ENCODE measurements at regions not wholly inside any gene's neighbourhood (a gene's known extent, or its start where the extent isn't known, plus 50 kb on each side); places are given as distances from the start of the nearest gene placed in this dataset.

DNA sequence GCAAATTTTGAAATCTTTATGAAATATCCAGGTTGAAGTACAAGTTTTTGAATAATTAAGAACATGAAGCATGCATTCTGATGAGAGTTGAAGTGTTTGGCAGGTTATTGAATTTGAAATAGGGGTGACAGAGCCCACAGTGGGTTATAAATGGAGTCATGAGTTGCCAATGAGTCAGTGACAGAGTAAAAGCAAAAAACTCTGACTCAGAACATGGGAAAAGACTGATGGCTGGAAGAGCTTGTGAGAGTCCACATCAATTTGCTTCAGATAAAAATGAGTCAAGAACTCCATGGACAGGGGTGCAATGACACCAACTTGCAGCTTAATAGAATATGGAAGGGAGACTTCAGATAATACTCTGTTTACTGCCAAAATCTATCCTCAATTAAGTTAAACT, 105.3 kb downstream of the SLC6A15 start:
- Histone ChIP-seq H3K9me3 (ENCODE audit: control insufficient read depth in 3 of 3, low read length in 3 of 3) (no peaks in the 10 kb centered on the region), H3K4me3 (ENCODE audit: low read length in 3 of 3) (no peak overlapping the region)

DNA sequence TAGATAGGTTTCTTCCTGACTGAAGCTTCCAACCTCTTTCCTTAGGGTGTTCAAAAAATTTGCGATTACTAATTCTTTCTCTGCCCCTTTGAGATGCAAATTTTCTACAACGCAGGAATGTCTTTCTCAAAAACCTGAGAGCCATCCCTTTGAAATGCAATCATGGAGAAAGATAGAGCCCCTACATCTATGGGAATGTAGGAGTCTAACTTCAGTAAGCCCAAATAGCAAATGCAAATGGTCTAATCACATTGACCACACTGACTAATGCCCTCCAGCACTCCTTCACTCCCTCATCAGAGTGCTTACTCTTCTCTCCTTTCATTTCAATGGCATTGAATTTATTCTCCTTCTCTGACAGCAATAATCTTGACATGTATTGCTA, 107.1 kb downstream of the SLC6A15 start:
- Histone ChIP-seq H3K9me3 (ENCODE audit: control insufficient read depth in 3 of 3, low read length in 3 of 3) (no peaks in the 10 kb centered on the region), H3K27me3 (ENCODE audit: control insufficient read depth in 3 of 3, insufficient read depth in 3 of 3, low read length in 3 of 3) (no peaks in the 10 kb centered on the region), H3K4me3 (ENCODE audit: low read length in 3 of 3) (no peak overlapping the region), H3K9ac (ENCODE audit: low read depth in 1 of 3, low read length in 3 of 3) (no peak overlapping the region), H3K4me1 (ENCODE audit: control insufficient read depth in 3 of 3, insufficient read depth in 3 of 3, low read length in 3 of 3) (no peaks in the 10 kb centered on the region), H3K27ac (ENCODE audit: low read depth, low read length) (no peak overlapping the region), H3K36me3 (ENCODE audit: control insufficient read depth in 3 of 3, insufficient read depth in 3 of 3, low read length in 3 of 3) (no peaks in the 10 kb centered on the region)

More for the DNA sequence above, 105.3 kb downstream of the SLC6A15 start:
- H3K27me3 ChIP-seq (ENCODE audit: control insufficient read depth in 3 of 3, insufficient read depth in 3 of 3, low read length in 3 of 3) = no peaks in the 10 kb centered on the region
- H3K27ac ChIP-seq (ENCODE audit: low read depth, low read length) = no peak overlapping the region
- H3K4me1 ChIP-seq (ENCODE audit: control insufficient read depth in 3 of 3, insufficient read depth in 3 of 3, low read length in 3 of 3) = no peaks in the 10 kb centered on the region
- H3K36me3 ChIP-seq (ENCODE audit: control insufficient read depth in 3 of 3, insufficient read depth in 3 of 3, low read length in 3 of 3) = no peaks in the 10 kb centered on the region
- no peak overlapping the region for H3K9ac ChIP-seq (ENCODE audit: low read depth in 1 of 3, low read length in 3 of 3)

DNA sequence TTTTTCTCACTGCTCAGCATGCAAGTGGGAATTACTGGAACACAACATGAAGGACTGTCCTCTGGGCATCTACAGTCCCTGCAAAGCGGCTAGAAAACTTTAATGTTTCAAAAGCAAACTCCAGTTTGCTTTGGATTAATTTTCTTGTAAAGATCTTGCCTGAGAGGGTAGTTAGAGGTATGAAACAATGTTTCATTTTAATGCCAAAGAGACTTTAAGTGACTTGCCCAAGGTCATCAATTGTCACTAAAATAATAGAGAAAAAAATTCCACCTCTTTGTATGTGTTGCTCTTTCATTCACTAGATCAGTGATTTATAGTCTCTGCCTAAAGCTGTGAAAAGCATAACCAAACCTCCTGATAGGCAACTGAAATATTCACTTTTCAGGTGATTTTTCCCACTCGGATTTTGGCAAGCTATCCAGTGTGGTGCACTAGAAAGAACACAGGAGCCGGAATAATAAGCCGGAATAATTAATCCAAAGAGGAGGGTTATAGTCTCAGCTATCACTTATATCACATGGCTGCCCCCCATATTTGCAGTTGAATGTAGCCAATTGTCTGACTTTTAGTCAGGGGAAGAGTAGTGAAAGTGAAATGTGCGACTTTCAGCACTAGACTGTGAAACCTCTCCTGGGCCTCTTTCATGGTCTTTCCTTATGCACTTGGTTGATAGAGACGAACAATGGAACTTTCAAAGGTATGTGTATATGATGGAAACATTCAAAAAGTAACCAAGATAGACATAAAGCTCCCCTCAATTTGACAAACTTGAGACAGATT, 107.7 kb downstream of the SLC6A15 start:
- H3K4me3 ChIP-seq (ENCODE audit: low read length in 3 of 3) = no peak overlapping the region
- H3K4me1 ChIP-seq (ENCODE audit: control insufficient read depth in 3 of 3, insufficient read depth in 3 of 3, low read length in 3 of 3) = no peaks in the 10 kb centered on the region
- no peak overlapping the region for H3K27ac ChIP-seq (ENCODE audit: low read depth, low read length)
- H3K9ac ChIP-seq (ENCODE audit: low read depth in 1 of 3, low read length in 3 of 3) = no peak overlapping the region
- H3K27me3 ChIP-seq (ENCODE audit: control insufficient read depth in 3 of 3, insufficient read depth in 3 of 3, low read length in 3 of 3) = no peaks in the 10 kb centered on the region
- no peaks in the 10 kb centered on the region for H3K9me3 ChIP-seq (ENCODE audit: control insufficient read depth in 3 of 3, low read length in 3 of 3)
- no peaks in the 10 kb centered on the region for H3K36me3 ChIP-seq (ENCODE audit: control insufficient read depth in 3 of 3, insufficient read depth in 3 of 3, low read length in 3 of 3)

DNA sequence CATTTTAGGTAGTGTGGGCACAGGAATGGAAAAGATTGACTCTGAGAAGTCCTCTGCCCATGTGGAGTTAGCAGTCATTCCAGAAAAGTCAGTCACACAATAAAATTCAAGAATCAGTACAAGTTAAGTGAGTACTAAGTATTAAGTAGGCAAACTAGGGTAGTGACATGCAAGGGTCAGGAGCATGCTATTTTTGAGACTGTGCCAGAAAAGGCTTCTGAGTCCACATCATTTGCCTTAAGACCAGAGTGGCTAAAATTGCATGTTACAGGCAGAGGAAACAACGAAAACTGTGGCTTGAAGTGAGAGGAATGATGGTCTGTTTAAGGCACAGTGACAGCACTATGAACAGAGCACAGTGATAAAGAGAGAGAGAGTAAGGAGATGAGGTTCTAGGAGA, 108.9 kb downstream of the SLC6A15 start:
- H3K4me1 ChIP-seq (ENCODE audit: control insufficient read depth in 3 of 3, insufficient read depth in 3 of 3, low read length in 3 of 3) = no peaks in the 10 kb centered on the region
- no peaks in the 10 kb centered on the region for H3K36me3 ChIP-seq (ENCODE audit: control insufficient read depth in 3 of 3, insufficient read depth in 3 of 3, low read length in 3 of 3)
- H3K27me3 ChIP-seq (ENCODE audit: control insufficient read depth in 3 of 3, insufficient read depth in 3 of 3, low read length in 3 of 3) = no peaks in the 10 kb centered on the region
- H3K4me3 ChIP-seq (ENCODE audit: low read length in 3 of 3) = no peak overlapping the region
- H3K9me3 ChIP-seq (ENCODE audit: control insufficient read depth in 3 of 3, low read length in 3 of 3) = no peaks in the 10 kb centered on the region
- no peak overlapping the region for H3K27ac ChIP-seq (ENCODE audit: low read depth, low read length)
- H3K9ac ChIP-seq (ENCODE audit: low read depth in 1 of 3, low read length in 3 of 3) = no peak overlapping the region

DNA sequence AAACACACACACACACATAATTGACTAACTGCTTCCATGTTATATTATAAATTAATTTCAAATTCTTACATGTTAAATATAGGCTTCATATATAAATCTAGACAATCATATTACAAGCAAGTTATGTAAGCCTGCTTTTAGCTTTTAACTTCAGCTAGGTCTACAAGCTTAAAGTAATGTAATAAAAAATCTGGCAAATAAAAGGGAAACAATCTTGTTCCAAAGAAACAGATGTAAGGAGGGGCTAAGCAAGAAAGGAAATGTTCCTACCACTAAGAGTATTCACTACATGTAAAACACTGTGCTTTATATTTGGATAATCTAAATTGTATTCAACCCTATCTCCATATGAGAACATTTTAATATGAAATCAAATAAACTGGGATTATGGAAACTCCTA, 110.4 kb downstream of the SLC6A15 start:
- no peaks in the 10 kb centered on the region for H3K9me3 ChIP-seq (ENCODE audit: control insufficient read depth in 3 of 3, low read length in 3 of 3)
- no peak overlapping the region for H3K27ac ChIP-seq (ENCODE audit: low read depth, low read length)
- H3K4me3 ChIP-seq (ENCODE audit: low read length in 3 of 3) = no peak overlapping the region
- H3K27me3 ChIP-seq (ENCODE audit: control insufficient read depth in 3 of 3, insufficient read depth in 3 of 3, low read length in 3 of 3) = no peaks in the 10 kb centered on the region
- H3K4me1 ChIP-seq (ENCODE audit: control insufficient read depth in 3 of 3, insufficient read depth in 3 of 3, low read length in 3 of 3) = no peaks in the 10 kb centered on the region
- H3K9ac ChIP-seq (ENCODE audit: low read depth in 1 of 3, low read length in 3 of 3) = no peak overlapping the region
- no peaks in the 10 kb centered on the region for H3K36me3 ChIP-seq (ENCODE audit: control insufficient read depth in 3 of 3, insufficient read depth in 3 of 3, low read length in 3 of 3)

DNA sequence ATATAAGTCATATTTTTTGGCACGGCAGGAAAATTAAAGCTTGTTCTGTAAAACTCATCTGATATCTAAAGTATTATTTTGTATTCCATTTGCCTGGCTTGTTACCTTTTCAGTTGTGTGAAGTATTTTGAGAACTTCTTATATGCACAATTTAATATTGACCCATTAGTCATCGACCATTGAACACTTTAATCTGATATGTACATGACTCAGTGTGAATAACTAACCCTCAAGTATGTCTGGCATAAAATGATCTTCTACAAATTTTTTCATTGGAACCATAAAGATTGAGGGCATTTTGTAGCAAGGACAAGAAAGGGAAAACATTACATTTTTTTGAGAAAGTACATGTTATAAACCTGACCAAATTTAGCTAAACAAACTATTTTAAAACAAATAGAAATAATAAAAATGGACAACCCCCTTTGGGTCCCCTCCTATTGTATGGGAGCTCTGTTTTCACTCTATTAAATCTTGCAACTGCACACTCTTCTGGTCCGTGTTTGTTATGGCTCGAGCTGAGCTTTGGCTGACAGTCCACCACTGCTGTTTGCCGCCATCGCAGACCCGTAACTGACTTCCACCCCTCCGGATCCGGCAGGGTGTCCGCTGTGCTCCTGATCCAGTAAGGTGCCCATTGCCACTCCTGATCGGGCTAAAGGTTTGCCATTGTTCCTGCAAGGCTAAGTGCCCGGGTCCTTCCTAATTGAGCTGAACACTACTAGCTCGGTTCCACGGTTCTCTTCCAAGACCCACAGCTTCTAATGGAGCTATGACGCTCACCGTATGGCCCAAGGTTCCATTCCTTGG, 118.8 kb downstream of the SLC6A15 start:
- no peaks in the 10 kb centered on the region for H3K36me3 ChIP-seq (ENCODE audit: control insufficient read depth in 3 of 3, insufficient read depth in 3 of 3, low read length in 3 of 3)
- H3K4me1 ChIP-seq (ENCODE audit: control insufficient read depth in 3 of 3, insufficient read depth in 3 of 3, low read length in 3 of 3) = no peaks in the 10 kb centered on the region
- H3K9me3 ChIP-seq (ENCODE audit: control insufficient read depth in 3 of 3, low read length in 3 of 3) = no peaks in the 10 kb centered on the region
- no peak overlapping the region for H3K4me3 ChIP-seq (ENCODE audit: low read length in 3 of 3)
- no peaks in the 10 kb centered on the region for H3K27me3 ChIP-seq (ENCODE audit: control insufficient read depth in 3 of 3, insufficient read depth in 3 of 3, low read length in 3 of 3)
- H3K27ac ChIP-seq (ENCODE audit: low read depth, low read length) = no peak overlapping the region
- H3K9ac ChIP-seq (ENCODE audit: low read depth in 1 of 3, low read length in 3 of 3) = no peak overlapping the region

DNA sequence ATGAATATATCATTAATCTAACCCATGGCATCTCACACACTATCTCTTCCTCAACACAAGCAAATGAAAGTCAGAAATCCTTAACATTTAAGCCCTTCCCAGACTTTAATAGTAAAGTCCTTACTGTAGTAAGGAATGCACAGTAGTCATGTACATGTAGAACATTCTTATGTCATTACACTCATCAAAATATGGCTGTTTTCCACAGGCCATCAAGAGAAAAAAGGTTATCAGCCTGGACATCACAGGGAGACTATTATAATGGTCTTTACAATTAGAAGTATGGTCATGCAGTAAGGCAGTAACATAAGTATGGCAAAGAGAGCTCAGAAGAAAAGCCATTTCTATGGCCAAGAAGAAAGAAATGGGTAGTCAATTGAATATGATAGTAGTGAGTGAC, 121.2 kb downstream of the SLC6A15 start:
- Histone ChIP-seq H3K4me1 (ENCODE audit: control insufficient read depth in 3 of 3, insufficient read depth in 3 of 3, low read length in 3 of 3) (no peaks in the 10 kb centered on the region), H3K27me3 (ENCODE audit: control insufficient read depth in 3 of 3, insufficient read depth in 3 of 3, low read length in 3 of 3) (no peaks in the 10 kb centered on the region), H3K4me3 (ENCODE audit: low read length in 3 of 3) (no peak overlapping the region), H3K36me3 (ENCODE audit: control insufficient read depth in 3 of 3, insufficient read depth in 3 of 3, low read length in 3 of 3) (no peaks in the 10 kb centered on the region), H3K9ac (ENCODE audit: low read depth in 1 of 3, low read length in 3 of 3) (no peak overlapping the region), H3K27ac (ENCODE audit: low read depth, low read length) (no peak overlapping the region), H3K9me3 (ENCODE audit: control insufficient read depth in 3 of 3, low read length in 3 of 3) (no peaks in the 10 kb centered on the region)

DNA sequence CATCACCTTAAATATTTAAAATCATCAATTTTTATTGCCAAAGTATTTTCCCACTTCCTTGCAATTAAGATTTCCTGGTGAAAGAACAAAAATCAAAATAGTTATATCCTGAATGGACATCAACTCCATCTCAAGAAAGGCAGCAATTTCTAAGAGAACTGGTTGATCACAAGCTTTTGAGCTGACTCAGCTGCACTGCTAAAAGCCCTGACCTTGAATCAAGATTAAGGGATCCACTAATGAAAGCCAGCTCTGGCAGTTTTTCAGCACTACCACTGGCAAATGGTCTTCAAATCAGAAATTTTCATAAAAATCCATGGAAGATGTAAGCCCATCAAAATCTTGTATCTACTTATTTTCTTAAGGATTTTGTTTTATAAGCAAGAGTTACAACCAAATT, 123.4 kb downstream of the SLC6A15 start:
- H3K36me3 ChIP-seq (ENCODE audit: control insufficient read depth in 3 of 3, insufficient read depth in 3 of 3, low read length in 3 of 3) = no peaks in the 10 kb centered on the region
- H3K4me3 ChIP-seq (ENCODE audit: low read length in 3 of 3) = no peak overlapping the region

DNA sequence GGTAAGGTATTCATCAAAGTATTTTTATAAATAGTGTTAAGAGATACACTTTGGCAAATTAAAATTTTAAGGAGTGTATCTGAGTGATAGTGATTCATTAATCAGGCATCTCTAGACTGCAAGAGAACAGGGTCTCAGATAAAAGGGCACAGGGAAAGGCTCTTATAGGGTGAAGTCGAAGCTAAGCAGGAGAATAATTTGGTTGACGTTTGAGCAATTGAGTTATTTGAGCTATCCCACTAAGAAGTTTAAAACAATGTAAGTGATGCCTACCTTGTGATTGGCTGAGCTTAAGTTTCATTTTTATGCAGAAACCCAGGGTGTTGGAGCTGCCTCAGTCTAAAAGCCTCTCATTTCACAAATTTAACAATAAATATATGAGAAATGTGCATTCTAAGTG, 125.3 kb downstream of the SLC6A15 start:
- Histone ChIP-seq H3K27me3 (ENCODE audit: control insufficient read depth in 3 of 3, insufficient read depth in 3 of 3, low read length in 3 of 3) (no peaks in the 10 kb centered on the region), H3K4me3 (ENCODE audit: low read length in 3 of 3) (no peak overlapping the region), H3K4me1 (ENCODE audit: control insufficient read depth in 3 of 3, insufficient read depth in 3 of 3, low read length in 3 of 3) (no peaks in the 10 kb centered on the region), H3K9ac (ENCODE audit: low read depth in 1 of 3, low read length in 3 of 3) (no peak overlapping the region), H3K36me3 (ENCODE audit: control insufficient read depth in 3 of 3, insufficient read depth in 3 of 3, low read length in 3 of 3) (no peaks in the 10 kb centered on the region), H3K9me3 (ENCODE audit: control insufficient read depth in 3 of 3, low read length in 3 of 3) (no peaks in the 10 kb centered on the region), H3K27ac (ENCODE audit: low read depth, low read length) (no peak overlapping the region)

More for the DNA sequence above, 123.4 kb downstream of the SLC6A15 start:
- Histone ChIP-seq H3K27me3 (ENCODE audit: control insufficient read depth in 3 of 3, insufficient read depth in 3 of 3, low read length in 3 of 3) (no peaks in the 10 kb centered on the region), H3K4me1 (ENCODE audit: control insufficient read depth in 3 of 3, insufficient read depth in 3 of 3, low read length in 3 of 3) (no peaks in the 10 kb centered on the region), H3K9me3 (ENCODE audit: control insufficient read depth in 3 of 3, low read length in 3 of 3) (no peaks in the 10 kb centered on the region), H3K9ac (ENCODE audit: low read depth in 1 of 3, low read length in 3 of 3) (no peak overlapping the region), H3K27ac (ENCODE audit: low read depth, low read length) (no peak overlapping the region)

DNA sequence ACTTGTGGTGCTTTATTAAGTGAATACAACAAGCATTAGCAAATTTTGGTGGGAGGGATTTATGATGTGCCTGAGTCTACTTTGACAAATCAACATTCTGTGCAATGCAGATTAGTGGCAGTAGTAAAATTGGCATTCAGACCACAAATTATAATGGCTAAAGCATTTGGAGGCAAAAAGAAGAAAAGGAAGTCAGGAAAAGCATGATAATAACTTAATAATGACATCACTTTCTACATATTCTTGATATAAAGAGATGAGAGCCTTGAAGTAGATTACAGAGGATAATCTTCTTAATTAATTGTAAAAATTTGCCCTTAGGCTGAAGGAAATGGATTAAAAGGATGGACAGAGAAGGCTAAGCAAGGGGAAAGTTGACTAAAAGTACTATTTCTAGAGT, 126.0 kb downstream of the SLC6A15 start:
- Histone ChIP-seq H3K36me3 (ENCODE audit: control insufficient read depth in 3 of 3, insufficient read depth in 3 of 3, low read length in 3 of 3) (no peaks in the 10 kb centered on the region), H3K9me3 (ENCODE audit: control insufficient read depth in 3 of 3, low read length in 3 of 3) (no peaks in the 10 kb centered on the region), H3K27me3 (ENCODE audit: control insufficient read depth in 3 of 3, insufficient read depth in 3 of 3, low read length in 3 of 3) (no peaks in the 10 kb centered on the region), H3K9ac (ENCODE audit: low read depth in 1 of 3, low read length in 3 of 3) (no peak overlapping the region), H3K4me1 (ENCODE audit: control insufficient read depth in 3 of 3, insufficient read depth in 3 of 3, low read length in 3 of 3) (no peaks in the 10 kb centered on the region), H3K4me3 (ENCODE audit: low read length in 3 of 3) (no peak overlapping the region), H3K27ac (ENCODE audit: low read depth, low read length) (no peak overlapping the region)
